ENCODE measurements at regions not wholly inside any gene's neighbourhood (a gene's known extent, or its start where the extent isn't known, plus 50 kb on each side); places are given as distances from the start of the nearest gene placed in this dataset.

- DNase-seq (ENCODE audit: low spot score), result no peak
- H3K4me3 Mint-ChIP-seq, result no peak overlapping the region
These were observed 493.8 kb downstream of the FAT4 start for GRCh38 chr4:125808570-125808969.

More at GRCh38 chr4:125808570-125808969, 493.8 kb downstream of the FAT4 start:
- ChIA-PET CTCF (no interaction called here), POLR2A (no interaction called here)
- Mint-ChIP-seq H3K36me3 (no peaks in the 10 kb centered on the region), H3K27me3 (ENCODE audit: low read depth) (no peaks in the 10 kb centered on the region), H3K4me1 (peaks cover 9% of the 10 kb centered on the region), H3K9me3 (0 out of 2 replicates have a peak, but pooled peaks cover 2% of the 10 kb centered on the region), H3K27ac (peak overlapping the region; percentile 29; the same call in 1 of the 2 replicates)
- no peak for ATAC-seq
- TF ChIP-seq TP53 (CRISPR knock-in tag; IDR thresholded peaks at IDR 0.05) (no peak), ZNF263 (CRISPR knock-in tag; IDR thresholded peaks at IDR 0.05; ENCODE audit: low read depth) (no peak), GABPB1 (CRISPR knock-in tag; IDR thresholded peaks at IDR 0.05) (no peak), EMX1 (CRISPR knock-in tag; IDR thresholded peaks at IDR 0.05) (no peak), ATF6 (CRISPR knock-in tag; IDR thresholded peaks at IDR 0.05) (no peak), JAZF1 (CRISPR knock-in tag; IDR thresholded peaks at IDR 0.05) (no peak), GRHL2 (CRISPR knock-in tag; IDR thresholded peaks at IDR 0.05; ENCODE audit: insufficient replicate concordance, severe bottlenecking) (no peak), SMAD3 (CRISPR knock-in tag; IDR thresholded peaks at IDR 0.05; ENCODE audit: borderline replicate concordance) (no peak), ZSCAN18 (CRISPR knock-in tag; IDR thresholded peaks at IDR 0.05) (no peak), ZNF512 (CRISPR knock-in tag; IDR thresholded peaks at IDR 0.05; ENCODE audit: borderline replicate concordance) (no peak), ZNF532 (CRISPR knock-in tag; IDR thresholded peaks at IDR 0.05; ENCODE audit: borderline replicate concordance) (no peak), ETV6 (CRISPR knock-in tag; IDR thresholded peaks at IDR 0.05) (no peak), E2F5 (CRISPR knock-in tag; IDR thresholded peaks at IDR 0.05) (no peak), ZNF416 (CRISPR knock-in tag; IDR thresholded peaks at IDR 0.05) (no peak), ELF4 (CRISPR knock-in tag; IDR thresholded peaks at IDR 0.05; ENCODE audit: low read depth) (no peak), NFATC4 (CRISPR knock-in tag; IDR thresholded peaks at IDR 0.05) (no peak), NR2C2 (CRISPR knock-in tag; IDR thresholded peaks at IDR 0.05) (no peak)
